ENCODE measurements at regions not wholly inside any gene's neighbourhood (a gene's known extent, or its start where the extent isn't known, plus 50 kb on each side); places are given as distances from the start of the nearest gene placed in this dataset.

DNA sequence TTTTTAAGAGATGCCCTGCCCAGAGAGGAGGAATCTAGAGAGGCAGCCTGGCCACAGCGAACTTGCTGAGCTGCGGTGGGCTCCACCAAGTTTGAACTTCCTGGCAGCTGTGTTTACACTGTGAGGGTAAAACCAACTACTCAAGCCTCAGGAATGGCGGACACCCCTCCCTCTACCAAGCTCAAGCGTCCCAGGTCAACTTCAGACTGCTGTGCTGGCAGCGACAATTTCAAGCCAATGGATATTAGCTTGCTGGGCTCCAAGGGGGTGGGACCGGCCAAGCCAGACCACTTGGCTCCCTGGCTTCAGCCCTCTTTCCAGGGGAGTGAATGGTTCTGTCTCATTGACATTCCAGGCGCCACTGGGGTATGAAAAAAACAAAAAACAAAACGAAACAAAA is 289.4 kb downstream of the KCNS3 start:
- in situ Hi-C loops (cut with HindIII; ENCODE audit: low sequenced_read_pairs), result no loop called here

DNA sequence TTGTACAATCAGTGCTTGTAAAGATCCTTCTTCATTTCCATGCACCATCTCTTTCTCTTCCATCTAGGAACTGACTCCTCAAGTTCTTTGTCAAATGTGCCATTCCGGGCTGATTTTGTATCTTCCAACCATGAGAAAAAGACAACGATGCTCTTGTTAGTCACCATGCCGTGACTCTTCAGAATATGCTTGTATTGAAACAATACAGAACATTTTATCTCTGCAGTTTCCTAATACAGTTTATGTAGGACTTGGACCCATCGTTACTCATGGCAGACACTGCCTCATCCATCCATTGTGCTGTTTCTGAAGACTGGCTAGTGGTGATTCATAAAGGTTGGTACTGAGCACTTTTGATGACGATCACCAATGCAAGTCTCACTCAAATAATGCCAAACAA is 283.2 kb downstream of the KCNS3 start:
- in situ Hi-C loops (cut with HindIII; ENCODE audit: low sequenced_read_pairs), result no loop called here

DNA sequence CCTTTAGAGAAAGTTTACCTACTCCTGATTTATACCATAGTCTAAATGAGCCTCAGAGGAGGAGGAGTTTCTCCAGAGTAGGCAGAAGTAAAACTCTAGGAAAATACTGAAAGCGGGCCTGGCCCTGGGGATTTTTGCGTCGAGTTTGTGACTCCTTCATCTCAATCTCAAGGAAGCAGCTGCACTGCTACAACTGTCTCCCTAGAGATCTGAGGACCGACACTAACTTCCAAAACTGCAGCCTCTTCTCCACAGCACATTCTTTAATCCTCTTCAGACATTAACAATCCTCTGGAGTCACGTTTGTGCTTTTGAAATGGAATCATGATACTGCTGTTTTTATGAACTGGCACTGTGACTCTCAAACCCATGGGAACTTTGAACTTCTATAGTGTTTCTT is 281.4 kb downstream of the KCNS3 start:
- in situ Hi-C loops (cut with HindIII; ENCODE audit: low sequenced_read_pairs), result no loop called here

DNA sequence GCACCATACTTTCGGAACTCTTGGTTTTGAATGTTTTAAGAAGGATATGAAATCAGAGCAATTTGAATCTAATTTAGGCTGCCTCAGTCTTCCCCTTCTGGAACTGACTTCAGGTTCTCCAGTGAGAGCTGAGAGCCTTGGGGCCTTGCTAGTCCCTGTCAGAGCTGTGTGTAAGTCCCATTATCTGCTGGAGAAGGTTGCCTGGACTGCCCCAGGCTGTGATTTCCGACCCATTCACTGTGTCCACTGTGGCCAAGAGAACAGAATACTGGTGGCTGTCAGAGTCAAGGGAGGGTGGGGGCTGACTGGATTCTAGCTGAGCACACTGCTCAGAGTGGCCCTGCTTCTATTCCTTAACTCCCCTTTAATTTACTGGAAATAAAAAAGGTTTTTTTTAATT is 278.0 kb downstream of the KCNS3 start:
- in situ Hi-C loops (cut with HindIII; ENCODE audit: low sequenced_read_pairs), result no loop called here

DNA sequence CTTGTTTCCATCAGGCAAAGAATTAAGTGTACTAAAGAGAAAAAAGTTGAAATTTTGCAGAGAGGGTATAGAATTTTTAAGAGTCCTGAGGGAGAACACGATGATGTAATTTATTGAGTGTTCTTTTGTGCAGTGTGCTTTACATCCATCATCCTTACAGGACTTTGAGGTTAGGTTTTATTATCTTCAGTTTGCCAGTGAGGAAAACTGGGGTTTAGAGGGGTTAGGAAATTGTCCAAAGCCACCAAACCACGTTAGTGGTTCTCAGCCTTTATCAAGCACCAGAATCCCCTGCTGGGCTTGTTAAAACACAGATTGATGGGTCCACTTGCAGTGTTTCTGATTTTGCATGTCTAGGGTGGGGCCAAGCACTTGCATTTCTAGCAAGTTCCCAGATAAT is 277.5 kb downstream of the KCNS3 start:
- in situ Hi-C loops (cut with HindIII; ENCODE audit: low sequenced_read_pairs), result no loop called here

DNA sequence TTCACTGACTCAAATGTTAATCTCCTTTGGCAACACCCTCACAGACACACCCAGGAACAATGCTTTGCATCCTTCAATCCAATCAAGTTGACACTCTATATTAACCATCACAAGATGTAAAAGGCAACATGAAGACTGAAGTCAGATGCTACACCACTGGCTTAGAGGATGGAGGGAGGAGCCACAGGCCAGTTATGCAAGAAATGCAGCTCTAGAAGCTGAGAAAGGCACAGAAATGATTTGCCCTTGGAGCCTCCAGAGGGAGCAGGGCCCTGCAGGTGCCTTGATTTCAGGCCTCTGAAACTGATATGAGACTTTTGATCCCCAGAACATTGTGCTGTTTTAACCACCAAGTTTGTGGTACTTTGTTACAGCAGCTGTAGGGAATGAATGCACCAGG is 276.3 kb downstream of the KCNS3 start:
- in situ Hi-C loops (cut with HindIII; ENCODE audit: low sequenced_read_pairs), result no loop called here

DNA sequence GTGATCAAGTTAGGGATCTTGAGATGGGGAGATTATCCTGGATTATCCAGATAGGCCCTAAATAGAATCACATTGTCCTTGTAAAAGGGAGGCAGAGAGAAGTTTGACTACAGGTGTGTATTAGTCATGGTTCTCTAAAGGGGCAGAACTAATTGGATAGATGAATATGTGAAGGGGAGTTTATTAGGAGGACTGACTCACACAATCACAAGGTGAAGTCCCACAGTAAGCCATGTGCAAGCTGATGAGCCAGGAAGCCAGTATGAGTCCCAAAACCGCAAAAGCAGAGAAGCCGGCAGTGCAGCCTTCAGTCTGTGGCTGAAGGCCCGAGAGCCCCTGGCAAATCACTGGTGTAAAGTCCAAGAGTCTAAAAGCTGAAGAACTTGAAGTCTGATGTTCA is 275.8 kb downstream of the KCNS3 start:
- in situ Hi-C loops (cut with HindIII; ENCODE audit: low sequenced_read_pairs), result no loop called here

DNA sequence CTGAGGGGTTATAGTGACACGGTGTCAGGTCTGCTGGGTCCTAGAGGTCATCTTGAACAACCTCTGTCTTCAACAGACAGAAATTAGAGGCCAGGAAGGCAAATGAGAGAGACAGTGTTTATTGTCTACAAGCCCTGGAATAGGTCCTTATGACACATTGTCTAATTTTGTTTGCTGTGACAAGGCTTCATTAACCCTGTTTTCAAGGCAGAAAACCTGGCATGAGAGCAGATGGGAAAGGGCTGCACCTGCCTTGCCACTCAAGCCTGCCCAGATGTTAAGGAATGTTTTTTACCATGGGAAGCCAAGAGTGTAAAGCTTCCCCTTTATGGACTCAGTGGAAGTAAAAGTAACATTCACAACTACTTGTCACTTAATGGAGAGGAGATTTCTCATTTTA is 275.3 kb downstream of the KCNS3 start:
- in situ Hi-C loops (cut with HindIII; ENCODE audit: low sequenced_read_pairs), result no loop called here

DNA sequence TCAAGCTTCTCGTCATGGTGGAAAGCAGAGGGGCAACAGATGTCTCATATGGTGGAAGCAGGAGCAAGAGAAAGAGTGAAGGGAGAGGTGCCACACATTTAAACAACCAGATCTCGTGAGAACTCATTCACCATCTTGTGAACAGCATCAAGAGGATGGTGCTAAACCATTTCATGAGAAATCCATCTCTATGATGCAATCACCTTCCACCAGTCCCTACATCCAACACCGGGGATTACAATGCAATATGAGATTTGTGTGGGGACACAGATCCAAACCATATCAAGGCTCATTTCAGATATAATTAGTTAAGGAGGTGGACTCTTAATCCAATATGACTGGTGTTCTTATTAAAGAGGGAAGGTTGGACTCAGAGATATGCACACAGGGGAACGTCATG is 272.8 kb downstream of the KCNS3 start:
- in situ Hi-C loops (cut with HindIII; ENCODE audit: low sequenced_read_pairs), result no loop called here

DNA sequence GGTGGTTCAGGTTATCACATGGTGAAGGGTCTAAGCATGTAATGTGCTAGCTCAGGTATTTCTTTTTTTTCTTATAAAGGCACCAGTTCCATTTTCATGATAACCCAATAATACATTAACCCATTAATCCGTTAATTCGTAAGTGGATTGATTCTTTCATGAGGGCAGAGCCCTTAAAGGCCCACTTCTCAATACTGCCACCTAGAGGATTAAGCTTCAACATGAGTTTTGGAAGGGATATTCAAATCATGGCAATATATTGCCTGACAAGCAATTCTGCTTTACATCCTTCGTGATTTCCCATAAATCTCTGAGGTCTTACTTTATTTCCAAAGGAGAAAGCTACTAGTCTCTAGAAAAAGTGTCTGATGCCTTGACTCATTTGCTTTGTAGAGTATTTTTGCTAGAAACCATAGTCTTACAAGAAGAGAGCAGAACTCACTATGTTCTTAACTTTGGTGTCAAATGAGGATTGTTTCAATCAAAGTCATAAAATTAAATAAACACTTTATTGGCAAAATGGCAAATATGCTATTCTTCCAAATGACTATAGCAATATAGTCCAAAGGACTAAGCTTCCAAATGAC is 271.3 kb downstream of the KCNS3 start:
- in situ Hi-C loops (cut with HindIII; ENCODE audit: low sequenced_read_pairs), result no loop called here

DNA sequence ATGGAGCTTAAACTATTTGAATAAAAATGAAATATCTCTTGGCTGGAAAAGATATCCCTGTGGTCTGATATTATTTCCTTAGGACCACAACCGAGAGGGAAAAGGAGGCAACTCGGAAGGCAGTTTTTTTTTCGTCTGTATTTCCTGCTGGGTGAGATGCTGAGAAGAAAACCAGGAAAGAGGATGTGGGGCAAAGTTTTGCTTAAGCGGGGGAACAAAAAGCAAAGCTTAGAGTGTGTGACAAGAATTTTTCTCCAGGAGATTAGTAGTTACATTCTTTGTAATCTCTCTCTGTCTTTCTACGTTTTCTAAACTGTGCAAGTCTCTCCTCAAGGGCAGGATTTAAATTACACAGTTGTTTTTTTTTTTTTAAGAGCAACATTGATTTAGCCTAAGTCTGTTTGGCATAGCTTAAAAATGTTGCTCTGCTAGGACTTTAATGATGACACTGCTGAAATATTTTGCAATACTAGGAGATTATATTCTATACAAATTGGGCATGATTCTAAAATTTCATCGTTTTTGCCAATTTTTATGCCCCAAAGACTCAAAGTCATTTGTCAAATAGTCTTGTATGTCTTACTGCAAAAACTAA is 258.5 kb downstream of the KCNS3 start:
- in situ Hi-C loops (cut with HindIII; ENCODE audit: low sequenced_read_pairs), result no loop called here

DNA sequence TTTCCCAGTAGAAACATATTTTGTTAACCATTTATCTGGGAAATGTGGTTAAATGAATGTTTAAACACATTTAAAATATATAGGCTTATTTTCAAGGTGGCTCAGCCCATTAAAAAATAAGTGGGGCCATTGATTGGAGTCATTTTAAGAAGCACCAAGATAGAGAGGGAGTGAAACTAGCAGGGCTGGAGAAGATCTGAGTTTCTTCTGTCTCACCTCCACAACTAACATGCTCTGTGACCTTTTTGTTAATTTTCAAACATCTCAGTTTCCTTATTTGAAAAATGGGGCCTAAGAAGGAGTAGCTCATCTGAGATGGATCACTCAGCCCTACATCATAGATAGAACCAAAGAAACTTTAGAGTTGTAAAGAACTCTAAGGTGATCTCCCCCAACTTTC is 254.8 kb downstream of the KCNS3 start:
- in situ Hi-C loops (cut with HindIII; ENCODE audit: low sequenced_read_pairs), result no loop called here

DNA sequence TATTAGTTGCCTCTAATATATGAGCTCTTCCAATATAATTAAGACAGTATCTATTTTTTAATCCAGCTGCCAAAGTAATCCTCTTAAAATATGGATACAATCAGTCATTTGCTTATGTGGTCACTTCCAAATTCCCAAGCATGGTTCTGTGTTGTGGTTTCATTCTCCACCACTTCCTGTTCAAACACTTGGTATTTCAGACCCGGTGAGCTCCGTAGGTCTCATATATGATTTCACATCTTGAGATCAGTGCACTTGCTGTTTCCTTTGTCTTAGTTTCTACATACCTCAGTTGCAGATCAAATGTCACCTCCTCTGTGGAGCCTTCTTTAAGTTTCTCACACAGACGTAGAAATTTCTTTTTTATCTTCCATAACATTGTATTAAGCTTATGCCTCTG is 254.2 kb downstream of the KCNS3 start:
- in situ Hi-C loops (cut with HindIII; ENCODE audit: low sequenced_read_pairs), result no loop called here

DNA sequence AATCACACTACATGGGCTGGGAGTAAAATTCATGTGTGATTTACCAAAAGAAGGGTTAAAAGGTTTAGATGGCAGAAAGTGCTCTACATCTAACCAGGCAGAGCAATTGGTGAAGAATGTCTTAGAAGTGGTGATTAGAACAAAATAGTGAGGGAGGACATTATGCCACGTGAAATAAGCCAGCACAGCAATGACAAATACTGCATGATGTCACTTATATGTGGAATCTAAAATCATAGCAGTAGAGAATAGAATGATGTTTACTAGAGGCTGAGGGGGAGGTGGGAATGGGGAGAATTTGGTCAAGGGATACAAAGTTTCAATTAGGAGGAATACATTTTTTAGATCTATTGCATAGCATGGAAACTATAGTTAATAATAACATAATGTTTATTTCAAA is 253.3 kb downstream of the KCNS3 start:
- in situ Hi-C loops (cut with HindIII; ENCODE audit: low sequenced_read_pairs), result no loop called here

DNA sequence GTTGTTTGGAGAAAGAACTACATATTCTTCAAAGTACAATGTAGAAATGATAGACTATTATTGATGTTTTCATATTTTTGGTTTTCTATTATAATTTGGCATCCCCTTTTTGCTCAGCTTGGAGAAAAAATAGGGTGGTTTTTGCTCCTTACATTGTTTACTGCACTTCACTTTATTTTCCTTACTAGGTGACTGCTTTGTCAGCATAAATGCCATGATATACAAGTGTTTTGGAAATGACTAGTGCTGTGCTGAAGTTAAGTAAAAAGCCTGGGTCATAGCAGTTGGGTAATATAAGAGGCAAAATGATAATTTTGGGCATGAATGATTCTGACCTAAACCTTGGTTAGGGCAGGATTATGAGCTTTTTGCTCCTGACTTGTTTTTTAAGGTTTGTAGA is 250.9 kb downstream of the KCNS3 start:
- in situ Hi-C loops (cut with HindIII; ENCODE audit: low sequenced_read_pairs), result no loop called here

DNA sequence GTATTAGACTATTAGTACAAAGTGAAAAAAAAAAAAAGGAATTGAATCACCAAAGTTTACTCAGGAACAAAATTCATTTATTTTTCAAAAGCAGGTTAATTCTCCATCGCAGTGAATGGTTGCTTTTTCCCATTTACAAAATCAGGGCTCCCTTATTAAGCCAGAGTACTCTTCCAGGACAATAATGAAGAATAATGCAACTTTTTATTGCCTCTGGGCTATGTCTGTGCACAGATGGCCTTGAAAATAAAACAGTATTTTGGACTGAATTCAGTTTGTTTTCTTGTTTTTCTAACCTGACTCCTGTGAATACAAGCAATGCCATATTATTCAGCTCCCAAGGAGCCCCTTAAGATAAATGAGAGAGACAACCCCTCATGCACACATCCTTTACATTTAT is 246.8 kb downstream of the KCNS3 start:
- in situ Hi-C loops (cut with HindIII; ENCODE audit: low sequenced_read_pairs), result no loop called here

DNA sequence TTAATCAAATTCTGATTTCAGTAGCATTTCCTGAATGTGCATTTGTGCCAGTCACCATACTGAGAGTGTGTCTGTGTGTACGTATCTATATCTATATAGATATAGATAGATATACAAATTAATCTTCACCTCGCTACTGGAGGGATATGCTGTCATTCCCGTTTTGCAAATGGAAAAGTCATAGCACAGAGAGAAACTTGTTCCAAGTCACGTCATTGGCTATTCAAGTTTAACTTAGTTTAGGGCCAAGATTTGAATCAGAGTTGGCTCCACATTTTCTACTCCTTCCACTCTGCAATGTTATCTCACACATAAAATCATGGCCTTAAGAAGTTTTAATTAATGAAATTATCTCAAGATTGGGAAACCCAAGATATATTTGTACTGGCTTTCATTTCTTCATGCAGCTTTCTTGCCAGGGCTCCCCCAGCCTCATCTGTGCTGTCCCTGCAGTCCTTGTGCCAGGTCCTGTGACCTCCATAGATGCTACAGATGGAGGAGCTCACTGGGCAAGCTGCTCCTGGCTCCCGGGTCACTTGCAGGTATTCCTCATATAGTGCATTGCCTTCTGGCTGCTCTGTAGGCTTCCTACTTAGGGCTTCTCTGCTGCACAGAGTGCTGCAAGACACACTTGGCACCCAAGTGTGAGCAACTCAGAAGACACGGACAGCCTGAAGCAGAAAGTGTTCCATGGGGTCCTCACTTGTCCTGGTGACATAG is 245.8 kb downstream of the KCNS3 start:
- in situ Hi-C loops (cut with HindIII; ENCODE audit: low sequenced_read_pairs), result no loop called here

DNA sequence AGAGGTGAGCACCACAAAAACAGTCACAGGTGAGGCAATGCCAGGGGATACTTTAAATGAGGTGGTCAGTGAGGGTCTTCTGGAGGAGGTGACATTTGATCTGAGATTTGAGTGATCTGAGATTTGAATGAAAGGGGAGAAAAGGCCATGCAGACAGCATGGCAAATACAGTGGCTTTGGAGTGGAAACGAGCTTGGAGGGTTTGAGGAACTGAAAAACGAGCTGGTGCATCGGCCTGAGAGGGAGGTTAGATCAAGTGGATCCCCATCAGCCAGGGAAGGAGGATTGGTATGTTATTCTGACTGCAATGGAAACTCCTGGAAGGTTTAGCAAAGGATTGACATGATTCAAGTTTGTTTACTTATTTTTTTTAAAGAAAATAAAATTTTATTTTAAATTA is 245.1 kb downstream of the KCNS3 start:
- in situ Hi-C loops (cut with HindIII; ENCODE audit: low sequenced_read_pairs), result no loop called here

DNA sequence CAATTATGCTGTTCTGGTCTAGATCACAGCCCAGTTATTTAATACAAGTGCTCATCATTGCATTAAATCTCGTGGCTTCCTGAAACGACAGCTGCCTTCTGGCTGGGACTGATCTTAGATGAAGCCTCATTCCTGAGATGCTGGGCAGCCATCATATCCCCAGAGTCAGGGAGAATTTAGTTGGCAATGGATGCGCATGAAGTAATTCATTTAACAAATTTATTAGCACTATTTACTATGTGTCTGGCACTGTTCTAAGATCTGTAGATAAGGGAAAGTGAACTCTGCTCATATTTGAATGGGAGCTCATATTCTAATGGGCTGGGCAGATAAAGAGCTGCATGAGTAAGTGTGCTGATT is 244.7 kb downstream of the KCNS3 start:
- in situ Hi-C loops (cut with HindIII; ENCODE audit: low sequenced_read_pairs), result no loop called here

DNA sequence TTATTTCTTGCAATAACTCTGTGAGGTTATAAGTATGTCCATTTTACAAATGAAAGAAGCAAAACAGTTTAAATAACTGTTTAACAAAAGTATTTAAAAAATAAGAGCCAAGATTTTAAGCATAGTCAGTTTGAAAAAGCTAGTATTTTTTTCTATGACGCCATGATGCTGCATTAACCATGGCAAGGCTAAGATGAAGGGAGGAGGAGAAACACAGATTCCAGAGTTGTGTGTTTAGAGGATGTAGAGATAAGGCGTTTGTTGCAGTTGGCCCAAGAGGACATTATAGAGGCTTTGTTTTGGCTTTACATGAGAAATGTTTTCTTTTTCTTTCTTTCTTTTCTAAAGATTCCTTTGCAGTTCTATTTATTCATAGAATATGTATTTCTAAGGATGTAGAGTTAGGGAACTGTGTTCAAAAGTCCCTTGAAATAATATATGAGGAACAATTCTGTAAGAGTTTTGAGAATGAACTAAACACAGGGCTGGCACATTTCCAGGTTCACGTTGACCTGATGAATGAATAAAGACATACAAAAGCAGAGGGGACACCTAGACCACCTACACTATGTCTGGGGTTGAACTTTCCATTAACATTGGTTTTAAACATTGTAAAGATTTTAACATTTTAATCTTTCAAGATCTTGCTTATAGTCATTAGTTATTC is 244.2 kb downstream of the KCNS3 start:
- in situ Hi-C loops (cut with HindIII; ENCODE audit: low sequenced_read_pairs), result no loop called here

DNA sequence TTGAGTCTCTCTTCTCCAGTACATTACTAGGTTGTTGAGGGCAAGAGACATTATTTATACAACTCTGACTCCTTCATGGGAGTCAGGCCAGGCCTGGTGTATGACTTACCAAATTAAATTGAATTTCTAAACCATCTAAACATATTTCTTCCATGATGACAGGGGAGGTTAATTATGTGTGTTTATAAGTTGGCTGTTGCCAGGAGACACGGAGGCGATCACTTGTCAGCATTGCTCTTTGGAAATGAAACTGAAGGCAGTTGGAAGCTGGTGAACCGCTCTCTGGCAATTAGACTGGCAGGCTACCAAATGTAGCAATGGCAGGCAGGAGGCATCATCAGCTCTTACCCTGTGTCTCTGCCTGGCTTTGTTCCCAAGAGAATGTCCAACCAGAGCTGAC is 241.4 kb downstream of the KCNS3 start:
- in situ Hi-C loops (cut with HindIII; ENCODE audit: low sequenced_read_pairs), result no loop called here

DNA sequence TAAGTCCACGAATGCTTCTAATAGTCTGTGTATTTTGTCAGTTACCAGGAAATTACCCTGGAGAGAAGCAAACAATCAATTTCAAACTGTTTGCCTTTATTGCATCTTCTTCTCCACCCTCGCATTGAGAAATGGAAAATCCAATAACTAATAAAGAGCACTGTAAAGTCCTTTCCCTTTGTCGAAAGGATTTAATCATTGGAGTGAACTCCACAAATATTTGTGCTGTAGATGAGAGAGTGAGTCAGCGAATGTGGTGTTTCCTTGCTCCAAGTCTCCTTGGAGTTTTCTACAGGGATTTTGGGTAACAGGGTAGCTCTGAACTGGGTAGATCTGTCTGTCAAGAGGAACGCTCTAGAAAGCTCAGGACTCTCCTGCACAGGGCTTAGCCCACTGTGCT is 240.2 kb downstream of the KCNS3 start:
- in situ Hi-C loops (cut with HindIII; ENCODE audit: low sequenced_read_pairs), result no loop called here

Measured in DLD1 (cell line).